ENCODE measurements at regions not wholly inside any gene's neighbourhood (a gene's known extent, or its start where the extent isn't known, plus 50 kb on each side); places are given as distances from the start of the nearest gene placed in this dataset.

DNA sequence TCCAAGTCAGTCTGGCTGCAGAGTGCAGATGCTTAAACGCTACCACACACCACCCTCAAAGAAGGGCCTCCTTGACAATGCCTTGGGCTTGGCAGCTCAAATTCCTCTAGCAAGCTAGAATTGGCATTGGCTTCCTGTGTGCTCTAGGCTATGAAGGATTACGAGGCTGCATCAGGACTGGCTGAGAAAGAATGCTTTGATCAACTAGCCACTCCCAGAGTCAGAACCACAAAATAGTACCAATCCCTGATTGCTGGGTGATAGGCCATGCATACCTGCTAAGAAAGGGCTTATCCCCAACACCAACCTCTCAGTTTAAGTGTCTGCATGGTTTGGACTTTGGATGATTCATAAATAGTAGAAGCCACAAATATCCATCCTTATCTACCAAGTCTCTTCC, 504.9 kb downstream of the OMA1 start:
- no peak overlapping the region for H3K4me3 ChIP-seq (ENCODE audit: low read depth, low read length)
- DNase-seq (ENCODE audit: low read depth): no peak
- TF ChIP-seq CTCF (IDR thresholded peaks at IDR 0.05; ENCODE audit: insufficient read depth, low read depth, low read length, missing control alignments): no peak

GRCh38 chr1:58038574-58038973, 508.0 kb downstream of the OMA1 start:
- DNase-seq (ENCODE audit: low read depth): no peak
- H3K4me3 ChIP-seq (ENCODE audit: low read depth, low read length): no peak overlapping the region
- no peak for TF ChIP-seq CTCF (IDR thresholded peaks at IDR 0.05; ENCODE audit: insufficient read depth, low read depth, low read length, missing control alignments)

DNA sequence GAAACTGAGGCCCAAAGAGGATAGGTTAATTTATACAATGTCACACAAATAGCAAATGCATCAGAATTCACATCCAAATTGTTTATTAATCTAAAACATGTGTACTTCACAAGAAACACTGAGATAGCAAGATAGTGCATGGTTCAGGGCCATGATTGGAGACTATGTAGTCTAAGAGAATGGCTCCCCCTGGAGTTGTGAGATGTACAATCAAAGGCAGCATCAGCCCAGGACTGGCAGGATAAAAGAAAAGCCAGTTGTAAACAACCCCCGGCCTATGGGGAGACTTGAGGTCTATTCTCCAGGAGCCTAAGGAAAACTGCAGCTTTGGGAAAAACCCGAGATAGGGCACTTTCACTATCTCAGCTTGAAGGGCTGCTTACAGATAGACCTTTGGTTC, 511.0 kb downstream of the OMA1 start:
- no peak for DNase-seq (ENCODE audit: low read depth)
- peak; percentile 9 for TF ChIP-seq CTCF (IDR thresholded peaks at IDR 0.05; ENCODE audit: insufficient read depth, low read depth, low read length, missing control alignments)
- no peak overlapping the region for H3K4me3 ChIP-seq (ENCODE audit: low read depth, low read length)

DNA sequence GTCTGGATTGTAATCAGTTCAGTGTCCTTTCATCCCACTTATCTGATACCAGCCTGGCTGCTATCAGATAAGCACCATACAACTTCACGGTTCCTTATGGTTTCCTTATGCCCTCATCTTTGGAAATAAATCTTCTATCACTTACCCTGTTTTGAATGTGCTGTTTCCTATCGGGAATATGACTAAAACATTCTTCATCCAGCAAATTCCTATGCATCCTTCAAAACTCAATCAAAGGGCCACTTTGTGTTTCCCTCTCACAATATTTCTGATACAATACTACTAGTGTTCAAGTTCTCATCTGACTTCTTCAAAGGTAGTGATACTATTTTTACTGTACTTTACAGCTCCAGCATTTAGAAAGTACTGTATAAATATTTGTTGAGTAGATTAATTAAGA, 513.2 kb downstream of the OMA1 start:
- TF ChIP-seq CTCF (IDR thresholded peaks at IDR 0.05; ENCODE audit: insufficient read depth, low read depth, low read length, missing control alignments): no peak
- DNase-seq (ENCODE audit: low read depth): no peak
- H3K4me3 ChIP-seq (ENCODE audit: low read depth, low read length): no peak overlapping the region

DNA sequence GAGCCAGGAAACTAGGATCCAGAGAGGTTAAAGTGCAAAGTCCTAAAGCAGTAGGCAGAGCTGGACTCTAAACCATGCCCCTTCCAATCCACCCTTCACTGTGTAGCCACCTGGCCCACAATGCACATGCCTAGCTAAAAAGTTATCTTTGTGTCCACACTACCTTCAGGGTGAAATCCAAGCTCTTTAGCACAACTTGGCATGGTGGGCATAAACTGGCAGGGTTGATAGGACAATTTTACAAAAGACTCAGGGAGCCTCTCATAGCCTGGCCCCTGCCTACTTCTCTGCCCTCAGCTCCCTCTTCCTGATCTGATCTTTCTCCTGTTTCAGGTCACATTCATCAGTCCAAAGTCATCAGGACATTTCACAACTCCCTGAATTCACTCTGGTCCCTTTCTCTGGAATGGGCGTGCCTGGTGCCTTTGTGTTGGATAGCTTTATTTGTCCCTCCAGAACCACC, 513.9 kb downstream of the OMA1 start:
- DNase-seq (ENCODE audit: low read depth): no peak
- TF ChIP-seq CTCF (IDR thresholded peaks at IDR 0.05; ENCODE audit: insufficient read depth, low read depth, low read length, missing control alignments): no peak
- no peak overlapping the region for H3K4me3 ChIP-seq (ENCODE audit: low read depth, low read length)

- no peak for DNase-seq (ENCODE audit: low read depth)
- TF ChIP-seq CTCF (IDR thresholded peaks at IDR 0.05; ENCODE audit: insufficient read depth, low read depth, low read length, missing control alignments): no peak
- no peak overlapping the region for H3K4me3 ChIP-seq (ENCODE audit: low read depth, low read length)
Observed at GRCh38 chr1:58031416-58031815, 515.1 kb downstream of the OMA1 start.

- no peak overlapping the region for H3K4me3 ChIP-seq (ENCODE audit: low read depth, low read length)
- no peak for TF ChIP-seq CTCF (IDR thresholded peaks at IDR 0.05; ENCODE audit: insufficient read depth, low read depth, low read length, missing control alignments)
- DNase-seq (ENCODE audit: low read depth): no peak
Observed at GRCh38 chr1:58030456-58030855, 516.1 kb downstream of the OMA1 start.
